ENCODE measurements at regions not wholly inside any gene's neighbourhood (a gene's known extent, or its start where the extent isn't known, plus 50 kb on each side); places are given as distances from the start of the nearest gene placed in this dataset.

DNA sequence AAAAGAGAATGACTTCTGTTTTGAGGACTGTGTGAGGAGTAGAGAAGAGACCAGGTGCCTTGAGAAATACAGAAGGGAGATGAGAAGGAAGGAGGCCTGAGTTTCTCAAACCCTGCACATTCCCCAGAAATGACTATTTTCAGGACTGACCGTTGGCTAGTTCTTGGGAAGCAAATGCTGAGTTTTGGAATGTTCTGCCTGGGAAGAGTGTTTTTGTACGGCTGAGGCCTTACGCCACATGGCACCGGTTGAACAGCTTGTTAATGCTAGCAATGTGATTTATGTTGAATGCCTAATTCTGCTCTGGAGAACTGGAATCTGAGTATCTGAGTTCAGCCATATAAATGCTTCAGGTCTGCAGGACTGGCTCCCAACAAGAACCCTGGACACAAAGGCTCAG is 152.7 kb upstream of the ADAMTS16 start:
- Mint-ChIP-seq H3K4me1 (no peaks in the 10 kb centered on the region), H3K27me3 (ENCODE audit: low read depth) (peaks cover 19% of the 10 kb centered on the region), H3K9me3 (no peaks in the 10 kb centered on the region), H3K4me3 (no peak overlapping the region), H3K27ac (no peak overlapping the region), H3K36me3 (no peaks in the 10 kb centered on the region)
- TF ChIP-seq, protein P1, sequence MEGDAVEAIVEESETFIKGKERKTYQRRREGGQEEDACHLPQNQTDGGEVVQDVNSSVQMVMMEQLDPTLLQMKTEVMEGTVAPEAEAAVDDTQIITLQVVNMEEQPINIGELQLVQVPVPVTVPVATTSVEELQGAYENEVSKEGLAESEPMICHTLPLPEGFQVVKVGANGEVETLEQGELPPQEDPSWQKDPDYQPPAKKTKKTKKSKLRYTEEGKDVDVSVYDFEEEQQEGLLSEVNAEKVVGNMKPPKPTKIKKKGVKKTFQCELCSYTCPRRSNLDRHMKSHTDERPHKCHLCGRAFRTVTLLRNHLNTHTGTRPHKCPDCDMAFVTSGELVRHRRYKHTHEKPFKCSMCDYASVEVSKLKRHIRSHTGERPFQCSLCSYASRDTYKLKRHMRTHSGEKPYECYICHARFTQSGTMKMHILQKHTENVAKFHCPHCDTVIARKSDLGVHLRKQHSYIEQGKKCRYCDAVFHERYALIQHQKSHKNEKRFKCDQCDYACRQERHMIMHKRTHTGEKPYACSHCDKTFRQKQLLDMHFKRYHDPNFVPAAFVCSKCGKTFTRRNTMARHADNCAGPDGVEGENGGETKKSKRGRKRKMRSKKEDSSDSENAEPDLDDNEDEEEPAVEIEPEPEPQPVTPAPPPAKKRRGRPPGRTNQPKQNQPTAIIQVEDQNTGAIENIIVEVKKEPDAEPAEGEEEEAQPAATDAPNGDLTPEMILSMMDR (IDR thresholded peaks at IDR 0.05; ENCODE audit: unreplicated experiment) = no peak
- no peak for DNase-seq (ENCODE audit: low spot score in 2 of 2, unreplicated experiment in 2 of 2)

DNA sequence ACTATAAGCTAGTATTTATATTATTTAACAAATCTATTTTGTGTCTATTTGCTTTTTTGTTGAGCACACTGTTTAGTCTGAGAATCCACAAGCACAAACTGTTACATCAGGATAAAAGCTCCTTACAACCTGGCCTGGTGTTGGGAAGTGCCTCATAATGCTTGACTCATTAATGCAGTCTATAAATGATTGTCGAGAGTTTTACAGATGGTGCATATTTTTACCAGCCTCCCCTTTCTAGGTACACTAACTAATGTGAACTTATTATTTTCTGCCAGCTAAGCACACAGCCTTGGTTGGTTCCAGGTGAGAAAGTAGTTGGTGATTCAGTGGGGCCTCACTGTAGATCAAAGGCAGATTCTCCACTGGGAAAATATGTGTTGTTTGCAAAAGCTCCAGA is 151.0 kb upstream of the ADAMTS16 start:
- no peaks in the 10 kb centered on the region for H3K36me3 Mint-ChIP-seq
- H3K27ac Mint-ChIP-seq = no peak overlapping the region
- peaks cover 23% of the 10 kb centered on the region for H3K27me3 Mint-ChIP-seq (ENCODE audit: low read depth)
- H3K4me3 Mint-ChIP-seq = no peak overlapping the region
- no peak for DNase-seq (ENCODE audit: low spot score in 2 of 2, unreplicated experiment in 2 of 2)
- no peaks in the 10 kb centered on the region for H3K4me1 Mint-ChIP-seq
- TF ChIP-seq, protein P1 (IDR thresholded peaks at IDR 0.05; ENCODE audit: unreplicated experiment) = no peak
- H3K9me3 Mint-ChIP-seq = no peaks in the 10 kb centered on the region

DNA sequence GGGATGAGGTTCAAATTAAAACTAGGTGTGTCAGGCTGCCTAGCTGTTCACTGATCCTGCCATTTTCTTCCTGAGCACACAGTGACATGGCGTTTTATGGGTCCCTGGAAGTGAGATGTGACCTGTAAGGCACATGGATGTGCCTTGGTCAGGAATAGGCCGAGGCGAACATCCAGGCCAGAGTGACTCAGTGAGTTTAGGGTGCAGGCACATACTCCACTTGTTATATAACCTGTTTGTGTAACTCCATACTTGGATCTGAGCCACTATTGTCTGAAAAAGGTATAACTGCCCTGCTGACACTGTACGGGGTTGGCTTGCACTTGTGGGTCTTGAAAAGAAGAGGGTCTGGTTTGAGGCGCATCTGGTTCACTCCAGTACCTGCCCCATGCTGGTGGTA is 150.1 kb upstream of the ADAMTS16 start:
- no peak for DNase-seq (ENCODE audit: low spot score in 2 of 2, unreplicated experiment in 2 of 2)
- TF ChIP-seq, protein P1 (IDR thresholded peaks at IDR 0.05; ENCODE audit: unreplicated experiment) = no peak
- Mint-ChIP-seq H3K4me3 (no peak overlapping the region), H3K36me3 (no peaks in the 10 kb centered on the region), H3K4me1 (no peaks in the 10 kb centered on the region), H3K27me3 (ENCODE audit: low read depth) (peaks cover 20% of the 10 kb centered on the region), H3K9me3 (no peaks in the 10 kb centered on the region), H3K27ac (no peak overlapping the region)

DNA sequence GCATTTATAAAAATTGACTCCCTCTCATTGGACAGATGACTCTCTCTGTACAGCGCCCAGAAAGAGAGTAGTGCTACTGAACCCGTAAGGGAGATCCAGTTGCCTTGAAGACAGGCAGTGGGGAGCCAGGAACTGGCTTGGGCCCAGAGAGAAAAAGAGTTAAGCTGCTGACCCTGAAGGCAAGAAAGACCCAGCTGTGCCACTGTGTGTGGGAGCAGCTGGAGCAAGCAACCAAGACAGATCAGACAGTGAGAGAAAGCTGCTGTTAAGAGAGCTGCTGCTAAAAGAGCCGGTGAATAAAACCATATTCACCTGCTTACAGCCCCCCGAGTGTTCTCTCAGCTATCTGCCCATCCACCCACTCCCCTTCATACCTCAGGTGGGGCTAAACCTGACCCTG is 149.7 kb upstream of the ADAMTS16 start:
- Mint-ChIP-seq H3K27me3 (ENCODE audit: low read depth) (peaks cover 21% of the 10 kb centered on the region), H3K4me3 (no peak overlapping the region), H3K4me1 (no peaks in the 10 kb centered on the region), H3K9me3 (no peaks in the 10 kb centered on the region), H3K27ac (no peak overlapping the region), H3K36me3 (no peaks in the 10 kb centered on the region)
- no peak for DNase-seq (ENCODE audit: low spot score in 2 of 2, unreplicated experiment in 2 of 2)
- TF ChIP-seq, protein P1 (IDR thresholded peaks at IDR 0.05; ENCODE audit: unreplicated experiment) = no peak

DNA sequence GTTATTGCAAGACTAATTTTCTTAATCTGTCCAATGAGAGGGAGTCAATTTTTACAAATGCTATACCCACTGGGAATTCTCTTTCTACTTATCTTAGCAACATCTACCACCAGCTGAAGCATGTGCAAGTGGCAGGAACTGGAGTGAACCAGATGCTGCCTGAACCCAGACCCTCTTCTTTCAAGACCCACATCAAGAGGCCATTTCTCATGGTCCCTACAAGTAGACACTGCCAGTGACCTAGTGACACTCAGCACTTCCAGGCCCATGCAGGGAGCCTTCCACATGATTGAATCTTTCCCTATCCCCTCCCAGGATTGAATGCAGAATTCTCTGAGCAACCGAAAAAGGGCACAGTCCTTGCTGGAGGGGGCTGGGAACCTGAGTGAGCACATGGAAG is 148.2 kb upstream of the ADAMTS16 start:
- H3K27me3 Mint-ChIP-seq (ENCODE audit: low read depth) = peaks cover 17% of the 10 kb centered on the region
- no peak overlapping the region for H3K4me3 Mint-ChIP-seq
- no peaks in the 10 kb centered on the region for H3K9me3 Mint-ChIP-seq
- TF ChIP-seq, protein P1 (IDR thresholded peaks at IDR 0.05; ENCODE audit: unreplicated experiment) = no peak
- H3K4me1 Mint-ChIP-seq = no peaks in the 10 kb centered on the region
- DNase-seq (ENCODE audit: low spot score in 2 of 2, unreplicated experiment in 2 of 2) = no peak
- H3K36me3 Mint-ChIP-seq = no peaks in the 10 kb centered on the region
- H3K27ac Mint-ChIP-seq = no peak overlapping the region

- TF ChIP-seq, protein P1 (IDR thresholded peaks at IDR 0.05; ENCODE audit: unreplicated experiment) = no peak
- no peak for DNase-seq (ENCODE audit: low spot score in 2 of 2, unreplicated experiment in 2 of 2)
- peaks cover 4% of the 10 kb centered on the region for H3K9me3 Mint-ChIP-seq
- no peaks in the 10 kb centered on the region for H3K4me1 Mint-ChIP-seq
- H3K4me3 Mint-ChIP-seq = no peak overlapping the region
- no peaks in the 10 kb centered on the region for H3K36me3 Mint-ChIP-seq
- peaks cover 16% of the 10 kb centered on the region for H3K27me3 Mint-ChIP-seq (ENCODE audit: low read depth)
- H3K27ac Mint-ChIP-seq = no peak overlapping the region
These were observed 145.1 kb upstream of the ADAMTS16 start for GRCh38 chr5:4995014-4995413.
